Endodermal cell (in vitro differentiated cells): ENCODE measurements at regions not wholly inside any gene's neighbourhood (a gene's known extent, or its start where the extent isn't known, plus 50 kb on each side); places are given as distances from the start of the nearest gene placed in this dataset.

ENCODE experiments used
- DNase-seq: peaks from one replicate; pipeline ENCODE4 v3.0.0-alpha.2; 2017
- H3K27ac ChIP-seq: 2 replicates; pipeline ENCODE4 v1.5.1; 2013; ENCODE audit warnings: mild to moderate bottlenecking, low read depth, low read length, moderate library complexity
- H3K27me3 ChIP-seq: 2 replicates; pipeline ENCODE4 v1.6.1; 2013; ENCODE audit warnings: mild to moderate bottlenecking, low read length, moderate library complexity; ENCODE audit not compliant: insufficient read depth, control insufficient read depth, poor library complexity, severe bottlenecking
- H3K36me3 ChIP-seq: 2 replicates; pipeline ENCODE4 v1.7.0; 2013; ENCODE audit warnings: mild to moderate bottlenecking, low read length, moderate library complexity; ENCODE audit not compliant: control insufficient read depth, insufficient read depth
- H3K4me1 ChIP-seq: one replicate; pipeline ENCODE4 v1.7.0; 2013; ENCODE audit warnings: low read length; ENCODE audit not compliant: control insufficient read depth, insufficient read depth
- H3K4me3 ChIP-seq: 2 replicates; pipeline ENCODE4 v1.5.1; 2013; ENCODE audit warnings: mild to moderate bottlenecking, low read length, moderate library complexity
- H3K9ac ChIP-seq: 2 replicates; pipeline ENCODE4 v1.6.1; 2013; ENCODE audit warnings: mild to moderate bottlenecking, low read length, moderate library complexity; ENCODE audit not compliant: poor library complexity, severe bottlenecking; ENCODE audit errors: extremely low read depth
- H3K9me3 ChIP-seq: 2 replicates; pipeline ENCODE4 v1.6.1; 2013; ENCODE audit warnings: mild to moderate bottlenecking, low read length, moderate library complexity; ENCODE audit not compliant: control insufficient read depth
- H3K27ac Mint-ChIP-seq: 2 replicates; pipeline ENCODE4 v1.8.0; 2020; ENCODE audit warnings: mixed read lengths
- H3K27me3 Mint-ChIP-seq: 2 replicates; pipeline ENCODE4 v1.8.0; 2021; ENCODE audit warnings: mild to moderate bottlenecking, mixed read lengths; ENCODE audit not compliant: insufficient read depth
- H3K36me3 Mint-ChIP-seq: 2 replicates; pipeline ENCODE4 v1.8.0; 2020; ENCODE audit warnings: low read depth, mixed read lengths
- H3K4me1 Mint-ChIP-seq: 2 replicates; pipeline ENCODE4 v1.8.0; 2020; ENCODE audit warnings: mixed read lengths
- H3K4me3 Mint-ChIP-seq: 2 replicates; pipeline ENCODE4 v1.8.0; 2020; ENCODE audit warnings: mild to moderate bottlenecking, moderate library complexity, mixed read lengths
- H3K9me3 Mint-ChIP-seq: 2 replicates; pipeline ENCODE4 v1.8.0; 2020; ENCODE audit warnings: mild to moderate bottlenecking, mixed read lengths
- CTCF ChIP-seq: fragments of 200-600 bp; sonication (generic); conservative IDR thresholded peaks from 2 replicates; pipeline ENCODE4 v1.5.0; 2021; ENCODE audit warnings: antibody characterized with exemption, mild to moderate bottlenecking
- WGBS, 2 experiments: methylation state at CpG; one replicate each; pipeline versions ENCODE4 v1.1.5 to v1.1.7; 2013; ENCODE audit warnings: missing lambda C conversion rate in 2 of 2, mixed read lengths in 1 of 2; ENCODE audit not compliant: insufficient coverage in 1 of 2, insufficient read length in 1 of 2; 5-methylcytosine and 5-hydroxymethylcytosine counted together

- Mint-ChIP-seq H3K4me3 (no peak overlapping the region), H3K9me3 (peaks cover 35% of the 10 kb centered on the region), H3K27me3 (no peaks in the 10 kb centered on the region), H3K27ac (no peak overlapping the region), H3K4me1 (peaks cover 10% of the 10 kb centered on the region), H3K36me3 (peaks cover 8% of the 10 kb centered on the region)
- DNase-seq, result no peak
- no peaks in the 10 kb centered on the region for H3K4me1 ChIP-seq
- H3K4me3 ChIP-seq, result no peak overlapping the region
- H3K27me3 ChIP-seq, result no peaks in the 10 kb centered on the region
- no peaks in the 10 kb centered on the region for H3K36me3 ChIP-seq
- peaks cover 13% of the 10 kb centered on the region for H3K9me3 ChIP-seq
- no peak for TF ChIP-seq CTCF
- no peak overlapping the region for H3K27ac ChIP-seq
- H3K9ac ChIP-seq, result no peak overlapping the region
Measured at GRCh38 chrX:28408017-28408723, 179.1 kb upstream of the IL1RAPL1 start.

- Histone ChIP-seq H3K9me3 (no peaks in the 10 kb centered on the region), H3K27ac (no peak overlapping the region), H3K4me1 (no peaks in the 10 kb centered on the region), H3K27me3 (no peaks in the 10 kb centered on the region), H3K9ac (no peak overlapping the region), H3K36me3 (no peaks in the 10 kb centered on the region), H3K4me3 (no peak overlapping the region)
- H3K4me3 Mint-ChIP-seq, result no peak overlapping the region
- peaks cover 14% of the 10 kb centered on the region for H3K9me3 Mint-ChIP-seq
- no peak overlapping the region for H3K27ac Mint-ChIP-seq
- TF ChIP-seq CTCF, result no peak
- no peaks in the 10 kb centered on the region for H3K27me3 Mint-ChIP-seq
- H3K36me3 Mint-ChIP-seq, result no peaks in the 10 kb centered on the region
- H3K4me1 Mint-ChIP-seq, result peaks cover 10% of the 10 kb centered on the region
- DNase-seq, result no peak
- 100% methylated on average over 1 to 2 of the region's 2 CpGs for WGBS, 2 experiments
Measured at GRCh38 chrX:28398342-28398741, 188.9 kb upstream of the IL1RAPL1 start.

GRCh38 chrX:28391528-28391927 lies 195.7 kb upstream of the IL1RAPL1 start:
- Histone ChIP-seq H3K9me3 (no peaks in the 10 kb centered on the region), H3K27me3 (no peaks in the 10 kb centered on the region), H3K4me1 (no peaks in the 10 kb centered on the region), H3K9ac (no peak overlapping the region), H3K4me3 (no peak overlapping the region), H3K36me3 (no peaks in the 10 kb centered on the region), H3K27ac (no peak overlapping the region)
- WGBS, 2 experiments, result 97% methylated on average over 4 of the region's 5 CpGs; no CpG with 5 or more reads in 1 of the 2 experiments
- Mint-ChIP-seq H3K9me3 (no peaks in the 10 kb centered on the region), H3K27me3 (no peaks in the 10 kb centered on the region), H3K4me1 (no peaks in the 10 kb centered on the region), H3K27ac (no peak overlapping the region), H3K4me3 (no peak overlapping the region), H3K36me3 (no peaks in the 10 kb centered on the region)
- DNase-seq, result no peak
- TF ChIP-seq CTCF, result no peak
